ENCODE measurements at regions not wholly inside any gene's neighbourhood (a gene's known extent, or its start where the extent isn't known, plus 50 kb on each side); places are given as distances from the start of the nearest gene placed in this dataset.
"Not testable (repeated sequence)": the region's sequence is repeated elsewhere in the genome, so short reads cannot be mapped to it uniquely, and the experiment has no call there.

DNA sequence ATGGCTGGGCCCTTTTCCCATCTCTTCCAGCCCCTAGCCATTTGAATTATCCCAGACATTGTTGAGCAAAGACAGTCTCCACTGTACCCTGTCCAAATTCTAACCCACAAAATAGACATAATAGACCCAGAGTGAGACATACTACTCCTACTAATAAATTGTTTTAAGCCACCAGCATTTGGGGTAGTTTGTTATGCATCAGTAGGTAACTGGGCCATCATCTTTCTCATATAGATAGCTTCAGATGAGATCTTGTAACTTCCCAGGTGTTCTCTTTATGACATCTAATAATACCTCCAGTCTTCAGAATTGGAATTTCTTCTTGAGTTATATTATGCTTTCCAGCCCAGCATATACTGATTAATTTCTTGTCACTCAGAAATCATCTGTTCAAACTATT, 117.2 kb upstream of the OTUD4 start:
- no peak for DNase-seq (ENCODE audit: low read depth)

DNA sequence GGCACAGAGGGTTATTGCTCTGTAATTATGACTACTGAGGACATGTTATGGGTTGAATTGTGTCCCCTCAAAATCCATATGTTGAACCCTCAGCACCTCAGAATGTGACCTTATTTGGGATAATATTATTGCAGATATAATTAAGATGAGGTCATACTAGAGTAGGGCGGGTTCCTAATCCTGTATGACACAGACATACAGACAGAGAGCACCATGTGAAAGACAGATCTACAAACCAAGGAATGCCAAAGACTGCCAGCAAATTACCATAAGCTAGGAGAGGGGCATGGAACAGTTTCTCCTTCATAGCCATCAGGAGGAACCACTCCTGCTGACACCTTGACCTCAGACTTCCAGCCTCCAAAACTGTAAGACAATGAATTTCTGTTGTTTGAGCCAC, 115.2 kb upstream of the OTUD4 start:
- no peak for DNase-seq (ENCODE audit: low read depth)

DNA sequence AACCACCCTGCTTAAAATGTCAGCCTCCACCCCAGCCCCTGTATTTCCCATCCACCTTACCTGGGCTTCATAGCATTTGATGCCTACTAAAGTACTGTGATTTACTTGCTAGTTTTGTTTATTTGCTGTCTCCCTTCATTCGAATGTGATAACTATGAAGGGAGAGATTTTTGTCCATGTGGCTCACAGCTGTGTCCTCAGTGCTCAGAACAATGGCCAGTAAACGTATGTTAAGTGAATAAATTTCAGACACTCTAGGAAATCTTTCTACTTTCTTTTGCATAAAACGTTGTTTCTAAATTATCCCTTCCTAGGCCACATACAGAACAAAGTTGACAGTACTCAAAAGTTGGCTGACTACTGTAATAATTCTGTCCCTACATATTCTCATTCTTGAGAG, 114.7 kb upstream of the OTUD4 start:
- DNase-seq (ENCODE audit: low read depth): no peak

DNA sequence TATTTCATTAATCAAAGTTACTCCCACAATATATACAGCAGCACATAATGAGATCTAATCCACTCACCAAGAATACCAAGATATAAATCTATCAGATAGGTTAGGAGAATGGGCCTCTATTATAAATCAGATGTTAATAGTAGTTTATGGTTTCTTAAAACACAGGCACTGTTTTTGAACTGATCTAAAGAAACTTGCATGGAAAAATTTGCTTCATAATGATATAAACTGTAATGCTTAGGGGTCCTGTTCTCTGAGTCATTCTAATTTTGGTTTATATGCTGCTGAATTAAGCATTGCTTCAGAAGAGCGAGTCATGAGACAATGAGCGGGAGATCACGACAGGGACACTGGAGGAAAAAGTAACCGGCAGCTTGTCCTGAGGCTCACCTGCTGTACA, 113.3 kb upstream of the OTUD4 start:
- DNase-seq (ENCODE audit: low read depth): no peak

DNA sequence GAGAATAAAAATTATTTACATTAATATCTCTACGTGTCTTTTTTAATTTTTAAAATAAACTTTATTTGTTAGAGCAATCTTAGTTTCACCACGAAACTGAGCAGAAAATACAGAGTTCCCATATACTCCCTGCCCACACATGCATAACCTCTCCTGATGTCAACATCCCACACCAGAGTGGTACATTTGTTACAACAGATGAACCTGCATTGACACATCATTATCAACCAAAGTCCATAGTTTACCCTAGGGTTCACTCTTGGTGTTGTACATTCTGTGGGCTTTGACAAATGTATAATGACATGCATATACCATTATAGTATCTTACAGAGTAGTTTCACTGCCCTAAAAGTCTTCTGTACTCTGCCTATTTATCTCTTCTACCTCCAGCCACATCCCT, 110.6 kb upstream of the OTUD4 start:
- DNase-seq (ENCODE audit: low read depth): no peak

DNA sequence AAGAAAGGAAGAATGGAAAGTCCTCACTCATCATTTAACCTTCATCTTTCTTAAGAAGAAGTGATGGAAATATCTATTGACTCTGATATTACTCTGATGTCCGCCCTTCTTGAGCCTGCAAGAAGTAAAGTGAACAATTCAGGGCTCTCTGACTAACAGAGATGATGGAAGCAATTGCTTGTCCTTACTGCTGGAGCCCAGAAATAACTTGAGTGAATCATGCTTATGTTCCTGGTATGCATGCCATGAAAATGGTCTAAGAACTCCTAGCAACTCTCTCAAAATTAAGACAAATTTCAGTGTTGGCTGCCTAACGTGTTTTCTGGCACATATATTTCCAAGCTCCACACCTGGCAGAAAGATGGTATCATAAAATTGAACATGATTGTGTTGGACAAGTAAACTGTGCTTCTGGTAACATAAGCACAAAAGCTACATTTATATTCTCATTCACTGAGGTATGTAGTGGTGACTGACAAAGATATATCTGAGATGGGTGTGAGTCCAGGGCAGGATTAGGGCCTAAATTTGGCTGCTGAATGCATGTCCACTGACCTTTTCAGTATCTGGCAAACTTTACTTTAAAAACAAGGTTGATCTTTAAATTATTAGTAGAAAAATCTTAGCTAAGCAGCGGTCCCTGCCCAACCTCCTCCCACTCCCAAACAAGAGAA, 109.2 kb upstream of the OTUD4 start:
- DNase-seq (ENCODE audit: low read depth): no peak

DNA sequence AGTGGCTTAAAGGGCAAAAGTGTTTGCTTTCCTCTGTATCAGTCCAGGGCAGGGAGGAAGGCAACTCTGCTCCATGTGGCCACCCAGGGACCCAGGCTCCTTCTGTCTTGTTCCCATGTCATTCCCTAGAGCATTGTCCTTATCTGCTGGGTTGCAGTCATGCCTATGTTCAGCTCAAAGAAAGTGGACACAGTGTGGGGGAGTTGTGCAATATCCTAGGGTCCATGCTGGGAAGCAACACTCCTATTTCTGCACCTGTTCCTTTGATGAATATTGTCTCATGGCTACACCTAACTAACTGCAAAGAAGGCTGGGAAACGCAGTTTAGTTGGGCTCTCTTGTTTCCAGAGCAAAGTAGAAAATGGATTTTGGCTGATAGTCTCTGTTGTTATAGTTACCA, 107.0 kb upstream of the OTUD4 start:
- no peak for DNase-seq (ENCODE audit: low read depth)

DNA sequence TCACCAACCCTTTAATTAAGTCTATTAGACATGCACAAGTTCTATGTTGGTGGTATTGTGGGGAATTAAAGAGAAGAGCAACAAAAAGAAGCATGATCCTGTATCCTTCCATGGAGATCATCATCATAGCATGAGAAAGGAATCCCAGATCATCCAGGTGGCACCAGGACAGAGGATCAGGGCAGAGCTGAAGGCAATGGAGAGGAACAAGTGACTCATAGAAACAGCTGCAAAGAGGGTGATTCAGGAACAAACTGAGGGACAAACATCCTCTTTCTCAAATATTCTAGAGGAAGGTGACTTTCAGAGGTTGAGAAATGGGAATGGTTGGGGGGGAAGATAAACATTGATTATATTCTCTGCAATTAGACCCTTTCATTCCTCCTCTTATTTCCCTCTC, 105.5 kb upstream of the OTUD4 start:
- DNase-seq (ENCODE audit: low read depth): no peak

DNA sequence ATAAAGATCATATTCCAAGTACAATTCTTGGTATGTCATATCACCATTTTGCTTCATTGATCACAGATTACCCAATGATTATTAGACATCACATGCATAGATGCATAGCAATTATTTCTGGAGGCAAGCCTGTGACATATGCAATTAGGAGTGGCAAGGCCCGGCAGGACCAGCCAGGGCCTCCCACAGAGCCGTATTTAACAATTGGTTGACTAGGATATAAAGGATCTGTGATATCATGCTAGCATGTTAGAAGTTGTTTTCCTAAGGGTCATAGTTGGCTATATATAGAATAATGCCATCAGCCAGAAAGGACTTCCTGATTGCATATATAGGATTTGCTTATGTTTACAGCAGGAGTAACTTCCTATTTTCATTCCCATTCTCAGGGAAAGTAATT, 103.5 kb upstream of the OTUD4 start:
- no peak for DNase-seq (ENCODE audit: low read depth)

DNA sequence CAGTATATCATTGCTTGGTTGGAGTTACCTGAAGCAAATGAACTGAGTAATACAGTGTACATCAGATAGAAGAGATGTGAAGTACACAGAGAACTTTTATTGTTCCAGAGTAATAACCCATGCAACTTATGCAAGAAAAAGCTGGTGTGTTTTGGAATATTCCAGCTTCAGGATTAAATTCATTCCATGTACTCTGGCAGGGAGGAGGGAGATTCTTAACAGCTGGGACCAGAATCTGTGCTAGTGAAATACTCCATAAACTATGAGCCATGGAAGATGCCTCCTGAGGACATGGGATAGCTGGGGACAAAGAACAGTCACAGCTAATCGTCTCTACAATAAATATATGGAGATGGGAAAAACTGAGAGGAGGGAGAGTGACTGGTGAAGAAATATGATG, 101.6 kb upstream of the OTUD4 start:
- no peak for DNase-seq (ENCODE audit: low read depth)

DNA sequence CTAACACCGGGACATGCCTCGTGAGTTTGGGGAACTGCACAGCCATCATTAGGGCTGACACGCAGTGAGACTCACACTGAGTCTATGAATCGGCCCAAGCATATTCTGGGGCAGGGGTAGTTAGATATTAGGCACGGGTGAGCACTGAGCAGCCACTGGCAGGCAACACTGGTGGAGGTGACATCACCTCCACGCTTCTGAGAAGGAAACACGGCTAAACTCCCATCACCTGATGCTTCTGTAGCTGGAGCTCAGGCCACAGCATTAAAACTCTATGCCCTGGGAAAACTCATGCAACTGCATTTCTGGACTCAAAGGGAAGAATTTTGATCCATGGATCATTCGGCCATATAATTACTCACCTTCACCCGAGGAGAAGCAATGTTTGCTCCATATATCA, 100.8 kb upstream of the OTUD4 start:
- no peak for DNase-seq (ENCODE audit: low read depth)

DNA sequence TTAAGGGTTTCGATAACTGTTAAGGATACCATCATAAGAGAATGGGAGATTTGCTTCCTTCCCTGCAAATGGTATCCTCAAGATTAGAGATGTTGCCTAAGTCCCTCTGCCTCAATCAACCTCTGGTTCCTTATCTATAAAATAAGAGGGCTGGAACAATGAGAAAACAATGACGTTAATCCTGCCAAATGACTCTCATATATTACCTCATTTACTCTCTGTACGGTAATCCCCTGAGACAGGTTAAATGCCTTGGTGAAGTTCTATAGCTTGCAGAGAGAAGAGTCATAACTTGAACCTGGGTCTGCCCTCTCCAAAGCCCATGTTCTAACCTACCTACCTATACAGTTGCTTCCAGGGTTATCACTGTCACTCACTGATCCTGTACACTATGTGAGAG, 100.2 kb upstream of the OTUD4 start:
- DNase-seq (ENCODE audit: low read depth): no peak

DNA sequence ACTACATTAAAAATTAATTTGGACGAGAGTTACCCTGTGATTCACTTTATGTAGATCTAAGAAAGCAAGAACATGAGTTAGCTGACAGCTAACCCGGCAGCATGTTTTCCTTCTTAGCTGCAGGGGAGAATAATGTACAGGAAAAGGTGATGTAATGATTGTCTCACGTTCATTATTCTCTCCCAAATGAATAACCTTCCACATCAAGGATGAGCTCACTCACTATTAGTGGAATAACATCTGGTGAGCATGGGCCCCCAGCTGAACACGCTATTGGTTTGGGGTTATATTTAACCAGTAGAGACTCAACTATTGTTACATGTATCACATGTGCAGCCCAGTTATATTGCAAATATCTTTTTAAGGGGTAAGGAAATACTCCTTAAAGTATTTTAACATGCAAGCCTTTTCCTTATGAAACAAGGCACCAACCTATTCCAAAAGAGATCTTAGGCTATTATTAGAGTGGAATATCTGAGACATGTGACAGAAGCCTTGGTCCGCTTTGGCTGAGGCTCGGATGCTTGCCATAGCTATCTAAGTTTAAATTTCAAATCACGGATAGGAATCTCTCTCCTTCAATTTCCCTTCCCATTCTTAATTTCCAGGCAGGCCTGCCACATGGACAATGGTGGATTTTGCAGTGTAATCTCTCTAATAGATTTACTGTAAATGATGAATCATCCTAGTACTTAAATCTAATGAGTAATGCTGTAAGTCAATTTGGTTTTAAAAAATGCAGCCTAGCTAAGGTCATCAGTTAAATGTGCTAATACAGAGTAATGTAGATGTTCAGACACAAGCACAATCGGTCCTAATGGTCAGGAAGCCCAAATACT, 99.0 kb upstream of the OTUD4 start:
- DNase-seq (ENCODE audit: low read depth): peak; percentile 89

DNA sequence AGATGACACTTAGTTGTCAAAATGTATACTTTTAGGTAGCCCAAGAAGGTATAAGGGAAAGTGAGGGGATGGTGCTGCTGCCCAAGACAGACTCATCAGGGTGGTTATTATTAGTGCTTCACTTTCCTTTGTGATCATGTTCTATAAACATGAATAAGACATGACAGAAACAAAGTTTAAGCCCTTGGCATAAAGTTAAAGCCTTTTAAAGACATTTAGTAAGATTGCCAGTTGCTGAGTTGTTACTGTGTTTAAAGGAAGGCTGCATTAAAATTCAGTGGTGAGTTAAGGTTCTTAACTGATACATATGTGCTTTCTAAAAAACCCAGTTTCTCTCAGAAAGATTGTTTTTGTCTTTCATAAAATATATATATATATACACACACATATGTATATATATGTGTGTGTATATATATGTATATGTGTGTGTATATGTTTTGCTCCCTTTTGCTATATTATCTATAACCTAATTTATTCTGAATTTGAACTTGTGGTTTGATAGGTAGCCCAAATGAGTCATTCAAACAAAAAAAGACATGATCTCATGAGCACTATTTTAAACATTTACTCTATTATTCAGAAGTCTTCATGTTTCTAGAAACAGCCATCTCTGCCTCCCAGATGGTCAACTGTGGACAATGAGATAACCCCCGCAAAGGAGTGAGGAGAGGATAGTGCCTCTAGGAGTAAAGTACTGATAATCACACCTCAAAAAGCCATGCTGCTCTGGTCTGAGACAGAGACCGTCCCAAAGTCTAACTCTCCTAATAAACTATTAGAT, 98.1 kb upstream of the OTUD4 start:
- DNase-seq (ENCODE audit: low read depth): no peak

DNA sequence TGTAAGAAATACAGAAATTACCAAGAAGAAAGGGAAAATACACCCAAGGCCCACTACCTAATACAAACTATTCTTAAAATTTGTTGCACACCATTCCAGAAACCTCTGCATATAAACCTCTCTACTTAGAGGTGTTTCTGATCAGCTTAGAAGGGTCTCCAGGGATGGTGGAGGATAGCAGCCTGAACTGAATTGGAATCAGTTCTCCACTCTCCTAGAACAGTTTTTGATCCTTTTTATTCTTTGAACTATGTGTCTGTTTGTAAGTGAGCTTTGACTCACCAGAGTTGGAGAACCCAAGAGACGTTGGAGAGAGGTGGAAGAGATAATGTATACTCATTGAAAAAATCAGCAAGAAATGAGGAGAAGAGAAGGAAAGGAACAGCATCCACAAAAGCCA, 96.6 kb upstream of the OTUD4 start:
- DNase-seq (ENCODE audit: low read depth): no peak

DNA sequence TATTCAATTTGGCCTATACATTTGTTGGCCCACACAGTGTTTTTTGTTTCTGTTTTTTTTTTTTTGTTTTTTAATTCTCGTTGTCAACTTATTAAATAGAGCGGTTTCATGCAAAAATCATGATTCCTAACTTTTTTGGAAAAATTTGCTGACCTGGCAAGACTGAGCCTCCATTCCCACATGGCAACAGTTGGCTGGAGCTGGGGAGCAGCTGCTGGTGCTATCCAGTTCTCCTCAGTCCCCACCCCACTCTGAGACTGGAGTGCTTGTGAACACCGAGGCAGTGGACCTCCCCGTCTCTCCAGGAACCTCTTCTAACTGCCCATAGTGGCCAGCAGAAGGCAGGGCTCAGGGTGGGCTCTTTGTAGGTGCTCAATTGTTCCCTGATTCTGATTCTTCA, 95.7 kb upstream of the OTUD4 start:
- DNase-seq (ENCODE audit: low read depth): peak; percentile 79

DNA sequence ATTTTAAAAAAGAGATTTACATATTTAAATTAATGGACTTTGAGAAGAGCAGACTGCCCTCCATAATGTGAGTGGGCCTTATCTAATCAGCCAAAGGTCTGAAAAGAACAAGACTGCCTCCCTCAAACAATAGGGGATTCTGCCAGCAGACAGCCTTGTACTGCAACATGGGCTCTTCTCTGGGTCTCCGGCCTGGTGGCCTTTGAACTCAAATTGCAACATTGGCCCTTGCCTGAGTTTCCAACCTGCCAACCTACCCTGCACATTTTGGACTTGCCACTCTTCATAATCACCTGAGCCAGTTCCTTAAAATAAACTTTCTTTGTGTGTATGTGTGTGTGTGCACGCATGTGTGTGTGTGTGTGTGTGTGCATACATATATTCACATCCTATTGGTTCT, 90.8 kb upstream of the OTUD4 start:
- DNase-seq (ENCODE audit: low read depth): no peak

DNA sequence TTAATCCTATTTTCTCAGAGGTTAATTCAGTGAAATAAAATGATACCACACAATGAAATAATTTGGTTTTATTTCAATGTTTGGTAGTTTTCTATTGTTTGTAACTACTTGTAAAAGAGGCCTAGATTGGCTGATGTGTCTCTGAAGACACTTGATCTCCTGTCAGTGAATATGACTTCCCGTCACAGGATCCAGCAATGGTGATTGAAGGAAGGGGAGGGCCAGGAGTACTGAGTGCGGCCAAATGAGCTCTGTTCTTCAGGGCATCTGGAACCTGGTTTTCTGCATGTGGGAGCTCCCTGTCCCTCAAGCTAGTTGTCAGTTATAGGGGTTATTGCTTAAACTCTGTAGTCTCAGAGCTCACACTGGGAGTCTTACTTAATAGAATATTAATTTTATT, 86.5 kb upstream of the OTUD4 start:
- no peak for DNase-seq (ENCODE audit: low read depth)

DNA sequence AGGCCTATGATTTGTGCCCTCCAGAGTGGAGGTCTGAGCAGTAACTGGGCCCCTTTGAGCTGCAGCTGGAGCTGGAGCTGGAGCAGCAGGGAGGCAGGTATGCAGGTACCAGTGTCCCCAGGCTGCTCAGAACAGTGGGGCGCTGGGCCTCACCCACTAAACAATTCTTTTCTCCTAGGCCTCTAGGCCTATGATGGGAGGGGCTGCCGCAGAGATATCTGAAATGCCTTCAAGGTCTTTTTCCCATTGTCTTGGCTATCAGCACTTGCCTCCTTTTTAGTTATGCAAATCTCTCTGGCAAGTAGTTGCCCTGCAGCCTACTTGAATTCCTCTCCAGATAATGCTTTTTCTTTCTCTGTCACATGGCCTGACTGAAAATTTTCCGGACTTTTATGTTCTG, 79.7 kb upstream of the OTUD4 start:
- DNase-seq (ENCODE audit: low read depth): no peak

DNA sequence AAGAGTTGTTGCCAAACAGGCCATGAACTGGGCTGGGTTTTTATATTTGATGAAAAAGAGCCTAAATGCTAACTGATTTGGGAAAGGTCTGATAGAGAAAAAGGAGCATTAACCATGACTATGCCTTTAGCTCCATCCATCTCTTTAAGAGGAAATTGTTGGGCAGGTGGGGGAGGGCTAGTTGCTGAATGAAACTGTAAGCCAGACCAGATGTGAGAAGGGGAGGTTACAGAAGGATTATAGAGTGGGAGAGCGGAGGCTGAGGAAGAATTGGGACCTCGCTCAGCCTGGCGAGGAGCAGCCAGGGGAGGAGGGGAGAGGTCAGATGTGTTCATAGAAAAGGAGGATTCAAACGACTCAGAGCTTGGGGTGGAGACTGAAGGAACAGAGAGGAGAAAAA, 74.9 kb upstream of the OTUD4 start:
- not testable (repeated sequence) for DNase-seq (ENCODE audit: low read depth)

DNA sequence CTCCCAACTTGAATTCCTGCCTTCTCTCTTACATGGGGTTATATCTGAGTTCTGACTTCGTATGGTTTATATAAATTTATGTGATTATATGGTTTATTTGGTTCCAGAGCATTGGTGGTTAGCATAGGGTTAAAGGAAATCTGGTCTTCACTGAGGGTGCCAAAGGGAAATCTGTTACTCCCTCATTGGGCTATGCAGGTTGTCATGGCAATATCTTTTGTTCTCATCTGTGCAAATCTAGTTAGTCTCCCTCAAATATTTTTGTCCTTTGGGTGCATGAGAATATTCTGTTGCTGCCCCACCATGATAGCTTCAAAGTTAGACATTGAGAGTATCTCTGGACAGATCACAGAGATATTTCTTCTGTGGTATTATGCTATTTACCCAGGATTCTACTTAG, 71.8 kb upstream of the OTUD4 start:
- DNase-seq (ENCODE audit: low read depth): no peak

DNA sequence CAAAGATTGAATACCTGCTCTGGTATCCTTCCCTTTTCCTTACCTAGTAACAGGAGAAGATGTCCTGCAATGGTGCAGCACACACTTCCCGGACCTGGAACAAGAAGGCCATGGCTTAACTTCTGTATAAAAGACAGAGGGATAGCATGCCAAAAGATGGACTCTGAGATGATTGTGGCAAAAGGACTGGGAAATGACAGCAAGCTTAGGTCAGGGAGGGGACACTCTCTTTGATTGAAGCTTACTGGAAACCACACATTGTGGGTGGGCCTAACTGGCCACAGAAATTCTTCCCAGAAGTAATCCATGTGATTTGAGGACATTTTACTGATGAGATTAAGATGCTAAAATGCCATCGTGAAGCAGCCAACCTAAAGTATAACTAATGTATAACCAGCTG, 71.0 kb upstream of the OTUD4 start:
- DNase-seq (ENCODE audit: low read depth): no peak

DNA sequence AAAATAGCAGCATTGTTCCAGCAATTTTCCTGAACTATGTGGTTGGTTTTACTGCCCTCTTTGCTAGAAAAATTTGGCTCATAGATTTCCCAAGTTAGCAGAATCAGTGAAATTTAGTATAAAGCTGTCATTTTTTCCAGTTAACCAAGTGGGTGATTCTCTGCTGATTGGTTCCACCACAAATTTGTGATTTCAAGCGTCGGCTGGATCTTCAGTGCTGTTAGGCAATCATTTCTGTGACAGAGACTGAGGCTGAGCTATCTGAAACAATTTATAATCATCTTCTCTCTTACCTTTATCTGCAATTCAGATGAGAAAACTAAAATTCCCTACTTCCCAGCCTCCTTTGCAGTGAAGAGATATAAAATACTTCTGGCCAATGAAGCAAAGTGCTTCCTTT, 68.6 kb upstream of the OTUD4 start:
- no peak for DNase-seq (ENCODE audit: low read depth)
